WERI-Rb-1 (cell line): ENCODE measurements at regions not wholly inside any gene's neighbourhood (a gene's known extent, or its start where the extent isn't known, plus 50 kb on each side); places are given as distances from the start of the nearest gene placed in this dataset.
"Not testable (repeated sequence)": the region's sequence is repeated elsewhere in the genome, so short reads cannot be mapped to it uniquely, and the experiment has no call there.

Source experiments
- DNase-seq: peaks from one replicate; pipeline ENCODE4 v3.0.0-alpha.2; 2020
- H3K27ac ChIP-seq: fragments of 250-450 bp; sonication (Bioruptor Pico); 2 replicates; pipeline ENCODE4 v1.5.1; 2020; ENCODE audit warnings: mild to moderate bottlenecking, moderate library complexity
- H3K27me3 ChIP-seq: fragments of 250-450 bp; sonication (Bioruptor Pico); 2 replicates; pipeline ENCODE4 v1.5.1; 2021; ENCODE audit warnings: mild to moderate bottlenecking, low read depth, moderate library complexity; ENCODE audit not compliant: insufficient read depth, severe bottlenecking
- H3K36me3 ChIP-seq: fragments of 250-450 bp; sonication (Bioruptor Pico); 2 replicates; pipeline ENCODE4 v1.5.1; 2020; ENCODE audit warnings: mild to moderate bottlenecking, moderate library complexity
- H3K4me3 ChIP-seq: 2 replicates; pipeline ENCODE4 v1.5.1; 2011; ENCODE audit warnings: low read depth, mild to moderate bottlenecking, control low read depth, low read length
- H3K9me3 ChIP-seq: fragments of 250-450 bp; sonication (Bioruptor Pico); 2 replicates; pipeline ENCODE4 v1.5.1; 2021; ENCODE audit warnings: mild to moderate bottlenecking, moderate library complexity; ENCODE audit not compliant: severe bottlenecking
- TF ChIP-seq, protein P1 (sequence below): IDR thresholded peaks from 2 replicates; pipeline ENCODE4 v1.5.1; 2011; ENCODE audit warnings: low read depth, mild to moderate bottlenecking, control low read depth, inconsistent platforms, low read length

DNA sequence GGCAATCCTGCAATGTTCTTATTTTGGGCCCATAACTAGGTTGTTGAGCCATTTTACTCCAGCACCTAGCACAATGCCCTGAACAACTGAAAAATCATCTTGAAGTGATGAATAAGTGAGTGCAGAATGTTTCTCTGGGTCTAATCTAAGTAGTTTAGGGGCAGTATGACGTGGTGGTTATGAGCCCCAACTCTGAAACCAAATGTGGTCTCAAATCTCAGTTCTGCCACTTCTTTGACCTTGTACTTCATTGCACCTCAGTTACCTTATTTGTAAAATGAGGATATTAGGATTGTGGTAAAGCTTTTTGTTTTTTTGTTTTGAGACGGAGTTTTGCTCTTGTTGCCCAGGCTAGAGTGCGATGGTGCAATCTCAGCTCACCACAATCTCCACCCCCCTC, 80.9 kb upstream of the SNX2 start:
- no peak overlapping the region for H3K4me3 ChIP-seq

DNA sequence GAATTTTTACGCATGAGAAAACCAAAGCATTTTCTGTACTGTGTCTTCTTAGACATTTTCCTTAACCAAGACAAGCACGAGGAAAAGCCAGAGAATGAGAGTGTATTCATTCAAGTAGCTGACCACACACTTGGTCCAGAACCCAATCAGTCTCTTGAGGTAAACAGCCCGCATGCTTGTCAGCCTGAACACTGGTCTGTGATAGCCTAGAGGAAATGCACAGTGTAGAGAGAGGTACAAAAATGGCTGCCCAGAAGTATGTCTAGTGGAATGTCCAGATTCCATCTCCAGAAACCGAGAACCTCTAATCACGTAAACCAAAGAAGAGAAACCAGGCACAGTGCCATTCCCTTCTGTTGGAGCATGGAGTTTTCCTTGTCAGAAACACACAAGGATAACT, 80.0 kb upstream of the SNX2 start:
- Histone ChIP-seq H3K27me3 (no peaks in the 10 kb centered on the region), H3K9me3 (no peaks in the 10 kb centered on the region), H3K4me3 (no peak overlapping the region), H3K27ac (no peak overlapping the region), H3K36me3 (no peaks in the 10 kb centered on the region)
- DNase-seq, result no peak
- TF ChIP-seq, protein P1, sequence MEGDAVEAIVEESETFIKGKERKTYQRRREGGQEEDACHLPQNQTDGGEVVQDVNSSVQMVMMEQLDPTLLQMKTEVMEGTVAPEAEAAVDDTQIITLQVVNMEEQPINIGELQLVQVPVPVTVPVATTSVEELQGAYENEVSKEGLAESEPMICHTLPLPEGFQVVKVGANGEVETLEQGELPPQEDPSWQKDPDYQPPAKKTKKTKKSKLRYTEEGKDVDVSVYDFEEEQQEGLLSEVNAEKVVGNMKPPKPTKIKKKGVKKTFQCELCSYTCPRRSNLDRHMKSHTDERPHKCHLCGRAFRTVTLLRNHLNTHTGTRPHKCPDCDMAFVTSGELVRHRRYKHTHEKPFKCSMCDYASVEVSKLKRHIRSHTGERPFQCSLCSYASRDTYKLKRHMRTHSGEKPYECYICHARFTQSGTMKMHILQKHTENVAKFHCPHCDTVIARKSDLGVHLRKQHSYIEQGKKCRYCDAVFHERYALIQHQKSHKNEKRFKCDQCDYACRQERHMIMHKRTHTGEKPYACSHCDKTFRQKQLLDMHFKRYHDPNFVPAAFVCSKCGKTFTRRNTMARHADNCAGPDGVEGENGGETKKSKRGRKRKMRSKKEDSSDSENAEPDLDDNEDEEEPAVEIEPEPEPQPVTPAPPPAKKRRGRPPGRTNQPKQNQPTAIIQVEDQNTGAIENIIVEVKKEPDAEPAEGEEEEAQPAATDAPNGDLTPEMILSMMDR, result no peak

More for the DNA sequence above, 80.9 kb upstream of the SNX2 start:
- DNase-seq, result no peak
- H3K36me3 ChIP-seq, result no peaks in the 10 kb centered on the region
- TF ChIP-seq, protein P1, result no peak
- no peak overlapping the region for H3K27ac ChIP-seq
- H3K27me3 ChIP-seq, result no peaks in the 10 kb centered on the region
- H3K9me3 ChIP-seq, result no peaks in the 10 kb centered on the region

DNA sequence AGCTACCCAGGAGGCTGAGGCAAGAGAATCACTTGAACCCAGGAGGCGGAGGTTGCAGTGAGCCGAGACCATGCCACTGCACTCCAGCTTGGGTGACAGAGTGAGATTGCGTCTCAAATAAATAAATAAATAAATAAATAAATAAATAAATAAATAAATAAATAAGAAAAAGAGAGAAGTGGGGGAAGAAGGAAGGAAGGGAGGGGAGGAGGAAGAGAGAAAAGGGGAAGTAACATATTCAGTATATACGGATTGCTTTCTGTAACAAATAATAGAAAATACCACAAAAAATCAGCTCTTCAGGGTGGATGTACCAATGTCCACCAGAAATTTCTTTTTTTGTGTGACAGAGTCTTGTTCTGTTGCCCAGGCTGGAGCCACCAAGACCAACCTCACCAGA, 78.1 kb upstream of the SNX2 start:
- not testable (repeated sequence) for DNase-seq, H3K4me3 ChIP-seq, H3K27me3 ChIP-seq, H3K36me3 ChIP-seq, H3K27ac ChIP-seq, H3K9me3 ChIP-seq

DNA sequence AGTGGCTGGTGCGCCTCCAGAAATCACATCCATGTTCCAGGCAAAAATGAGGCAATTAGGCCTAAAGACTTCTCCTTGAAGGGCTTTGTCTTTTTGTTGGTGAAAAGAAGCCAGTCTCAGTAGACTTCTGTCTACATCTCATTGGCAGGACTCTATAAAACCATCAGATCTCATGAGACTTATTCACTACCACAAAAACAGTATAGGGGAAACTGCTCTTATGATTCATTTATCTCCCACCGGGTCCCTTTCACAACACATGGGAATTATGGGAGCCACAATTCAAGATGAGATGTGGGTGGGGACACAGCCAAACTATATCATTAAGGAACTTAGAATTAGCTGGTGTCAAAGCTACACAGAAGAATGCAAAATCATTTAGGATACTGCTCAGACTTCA, 77.7 kb upstream of the SNX2 start:
- Histone ChIP-seq H3K27me3 (no peaks in the 10 kb centered on the region), H3K4me3 (no peak overlapping the region), H3K9me3 (no peaks in the 10 kb centered on the region), H3K36me3 (no peaks in the 10 kb centered on the region), H3K27ac (no peak overlapping the region)
- TF ChIP-seq, protein P1, result no peak
- no peak for DNase-seq

DNA sequence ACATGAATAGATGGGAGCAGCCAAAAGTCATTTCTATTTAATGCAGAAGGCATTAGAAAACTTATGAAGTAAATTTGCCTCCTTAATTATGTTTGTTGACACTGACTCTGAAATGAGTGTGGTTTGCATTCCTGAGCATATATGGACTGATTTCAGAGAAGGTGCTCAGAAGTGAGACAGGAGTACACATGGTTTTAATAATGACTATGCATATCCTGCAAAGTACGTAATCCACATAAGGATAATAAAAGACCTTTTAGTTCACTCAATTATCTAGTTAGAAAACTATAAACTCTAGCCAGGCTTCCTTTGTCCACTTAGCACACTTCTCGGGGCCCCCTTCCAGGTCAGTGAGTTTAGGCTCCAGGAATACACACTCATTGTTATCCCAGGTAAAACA, 75.7 kb upstream of the SNX2 start:
- no peak for DNase-seq
- H3K4me3 ChIP-seq, result no peak overlapping the region
- no peaks in the 10 kb centered on the region for H3K36me3 ChIP-seq
- H3K9me3 ChIP-seq, result no peaks in the 10 kb centered on the region
- no peak overlapping the region for H3K27ac ChIP-seq
- TF ChIP-seq, protein P1, result no peak
- H3K27me3 ChIP-seq, result no peaks in the 10 kb centered on the region

DNA sequence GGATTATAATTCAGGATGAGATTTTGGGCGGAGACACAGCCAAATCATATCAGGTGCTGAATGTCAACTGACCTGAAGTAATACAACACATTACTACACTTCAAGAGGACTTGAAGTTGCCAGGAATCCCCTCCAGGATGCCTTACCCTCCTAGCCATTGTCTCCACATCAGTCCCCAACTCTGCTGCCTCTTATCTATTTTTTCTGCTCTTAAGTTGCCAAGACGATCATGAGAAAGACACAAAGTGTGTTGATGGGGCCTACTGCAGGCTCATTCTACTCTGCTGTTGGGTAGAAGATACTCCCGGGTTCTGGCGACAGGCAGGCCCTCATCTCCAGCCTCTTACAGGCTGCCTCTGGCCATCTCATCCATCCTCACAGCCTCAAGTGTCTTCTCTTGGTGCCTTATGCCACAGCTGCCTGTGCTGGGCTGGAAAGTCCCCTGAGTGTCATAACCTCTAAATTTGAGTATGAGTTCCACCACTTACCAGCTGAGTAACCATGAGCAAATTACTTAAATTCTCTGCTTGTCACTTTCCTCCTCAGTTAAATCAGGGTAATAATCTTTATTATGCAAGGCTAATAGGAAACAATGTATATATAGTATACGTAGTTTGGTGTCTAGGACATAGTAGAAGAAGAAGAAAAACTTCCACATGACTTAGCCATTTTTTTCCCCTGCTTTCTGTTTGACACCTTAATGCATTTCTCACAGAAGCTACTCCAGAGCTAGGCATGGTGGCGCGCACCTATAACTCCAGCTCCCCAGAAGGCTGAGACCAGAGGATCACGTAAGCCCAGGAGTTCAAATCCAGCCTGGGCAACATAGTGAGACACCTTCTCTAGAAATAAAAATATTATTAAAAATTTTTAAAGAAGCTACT, 73.0 kb upstream of the SNX2 start:
- Histone ChIP-seq H3K36me3 (no peaks in the 10 kb centered on the region), H3K27ac (no peak overlapping the region), H3K9me3 (no peaks in the 10 kb centered on the region), H3K27me3 (no peaks in the 10 kb centered on the region), H3K4me3 (no peak overlapping the region)
- TF ChIP-seq, protein P1, result no peak
- no peak for DNase-seq
